ENCODE measurements at regions not wholly inside any gene's neighbourhood (a gene's known extent, or its start where the extent isn't known, plus 50 kb on each side); places are given as distances from the start of the nearest gene placed in this dataset.

- Histone ChIP-seq H3K4me3 (ENCODE audit: insufficient read depth, low read depth, low read length) (no peak overlapping the region), H3K36me3 (replicated peaks; ENCODE audit: control insufficient read depth, insufficient read depth, low read length) (no peaks in the 10 kb centered on the region), H3K27me3 (ENCODE audit: control insufficient read depth, insufficient read depth, low read length) (no peaks in the 10 kb centered on the region)
- DNase-seq = no peak
These were observed 62.0 kb upstream of the ZSWIM2 start for GRCh38 chr2:186910996-186911395.

- DNase-seq = no peak
- Histone ChIP-seq H3K27me3 (ENCODE audit: control insufficient read depth, insufficient read depth, low read length) (no peaks in the 10 kb centered on the region), H3K36me3 (replicated peaks; ENCODE audit: control insufficient read depth, insufficient read depth, low read length) (no peaks in the 10 kb centered on the region), H3K4me3 (ENCODE audit: insufficient read depth, low read depth, low read length) (no peak overlapping the region)
These were observed 60.1 kb upstream of the ZSWIM2 start for GRCh38 chr2:186909095-186909494.

- no peak overlapping the region for H3K4me3 ChIP-seq (ENCODE audit: insufficient read depth, low read depth, low read length)
- H3K36me3 ChIP-seq (replicated peaks; ENCODE audit: control insufficient read depth, insufficient read depth, low read length) = no peaks in the 10 kb centered on the region
- no peak for DNase-seq
- H3K27me3 ChIP-seq (ENCODE audit: control insufficient read depth, insufficient read depth, low read length) = no peaks in the 10 kb centered on the region
These were observed 58.9 kb upstream of the ZSWIM2 start for GRCh38 chr2:186907897-186908296.

GRCh38 chr2:186903216-186903615 lies 54.2 kb upstream of the ZSWIM2 start:
- DNase-seq = no peak
- no peak overlapping the region for H3K4me3 ChIP-seq (ENCODE audit: insufficient read depth, low read depth, low read length)
- no peaks in the 10 kb centered on the region for H3K27me3 ChIP-seq (ENCODE audit: control insufficient read depth, insufficient read depth, low read length)
- H3K36me3 ChIP-seq (replicated peaks; ENCODE audit: control insufficient read depth, insufficient read depth, low read length) = no peaks in the 10 kb centered on the region
